ENCODE measurements at regions not wholly inside any gene's neighbourhood (a gene's known extent, or its start where the extent isn't known, plus 50 kb on each side); places are given as distances from the start of the nearest gene placed in this dataset.

- DNase-seq: no peak
- Mint-ChIP-seq H3K9me3 (ENCODE audit: unreplicated experiment) (no peaks in the 10 kb centered on the region), H3K36me3 (ENCODE audit: unreplicated experiment) (no peaks in the 10 kb centered on the region), H3K27me3 (ENCODE audit: unreplicated experiment) (peaks cover 2% of the 10 kb centered on the region), H3K27ac (ENCODE audit: unreplicated experiment) (no peak overlapping the region), H3K4me1 (ENCODE audit: low read depth, unreplicated experiment) (peaks cover 4% of the 10 kb centered on the region), H3K4me3 (ENCODE audit: unreplicated experiment) (no peak overlapping the region)
- TF ChIP-seq CTCF (IDR thresholded peaks at IDR 0.05; ENCODE audit: partially characterized antibody, unreplicated experiment): no peak
These were observed 82.2 kb upstream of the VEGFC start for GRCh38 chr4:176874721-176875445.

GRCh38 chr4:176875446-176875930, 82.8 kb upstream of the VEGFC start:
- Mint-ChIP-seq H3K9me3 (ENCODE audit: unreplicated experiment) (no peaks in the 10 kb centered on the region), H3K36me3 (ENCODE audit: unreplicated experiment) (no peaks in the 10 kb centered on the region), H3K27ac (ENCODE audit: unreplicated experiment) (no peak overlapping the region), H3K27me3 (ENCODE audit: unreplicated experiment) (no peaks in the 10 kb centered on the region), H3K4me1 (ENCODE audit: low read depth, unreplicated experiment) (peaks cover 4% of the 10 kb centered on the region), H3K4me3 (ENCODE audit: unreplicated experiment) (no peak overlapping the region)
- DNase-seq: no peak
- no peak for TF ChIP-seq CTCF (IDR thresholded peaks at IDR 0.05; ENCODE audit: partially characterized antibody, unreplicated experiment)

- peaks cover 4% of the 10 kb centered on the region for H3K4me1 Mint-ChIP-seq (ENCODE audit: low read depth, unreplicated experiment)
- no peak for TF ChIP-seq CTCF (IDR thresholded peaks at IDR 0.05; ENCODE audit: partially characterized antibody, unreplicated experiment)
- H3K27me3 Mint-ChIP-seq (ENCODE audit: unreplicated experiment): no peaks in the 10 kb centered on the region
- no peak for DNase-seq
- H3K27ac Mint-ChIP-seq (ENCODE audit: unreplicated experiment): no peak overlapping the region
- H3K4me3 Mint-ChIP-seq (ENCODE audit: unreplicated experiment): no peak overlapping the region
- H3K36me3 Mint-ChIP-seq (ENCODE audit: unreplicated experiment): no peaks in the 10 kb centered on the region
- no peaks in the 10 kb centered on the region for H3K9me3 Mint-ChIP-seq (ENCODE audit: unreplicated experiment)
These were observed 86.8 kb upstream of the VEGFC start for GRCh38 chr4:176879380-176880116.

GRCh38 chr4:176882206-176882605, 89.5 kb upstream of the VEGFC start:
- Mint-ChIP-seq H3K4me1 (ENCODE audit: low read depth, unreplicated experiment) (no peaks in the 10 kb centered on the region), H3K27ac (ENCODE audit: unreplicated experiment) (no peak overlapping the region), H3K9me3 (ENCODE audit: unreplicated experiment) (no peaks in the 10 kb centered on the region), H3K4me3 (ENCODE audit: unreplicated experiment) (no peak overlapping the region), H3K36me3 (ENCODE audit: unreplicated experiment) (no peaks in the 10 kb centered on the region), H3K27me3 (ENCODE audit: unreplicated experiment) (peaks cover 2% of the 10 kb centered on the region)
- no peak for DNase-seq
- TF ChIP-seq CTCF (IDR thresholded peaks at IDR 0.05; ENCODE audit: partially characterized antibody, unreplicated experiment): no peak

GRCh38 chr4:176883108-176883550, 90.4 kb upstream of the VEGFC start:
- Mint-ChIP-seq H3K27me3 (ENCODE audit: unreplicated experiment) (peaks cover 2% of the 10 kb centered on the region), H3K4me3 (ENCODE audit: unreplicated experiment) (no peak overlapping the region), H3K4me1 (ENCODE audit: low read depth, unreplicated experiment) (no peaks in the 10 kb centered on the region), H3K27ac (ENCODE audit: unreplicated experiment) (no peak overlapping the region), H3K36me3 (ENCODE audit: unreplicated experiment) (no peaks in the 10 kb centered on the region), H3K9me3 (ENCODE audit: unreplicated experiment) (no peaks in the 10 kb centered on the region)
- no peak for DNase-seq
- no peak for TF ChIP-seq CTCF (IDR thresholded peaks at IDR 0.05; ENCODE audit: partially characterized antibody, unreplicated experiment)
